ENCODE measurements at regions not wholly inside any gene's neighbourhood (a gene's known extent, or its start where the extent isn't known, plus 50 kb on each side); places are given as distances from the start of the nearest gene placed in this dataset.
"Not testable (repeated sequence)": the region's sequence is repeated elsewhere in the genome, so short reads cannot be mapped to it uniquely, and the experiment has no call there.

DNA sequence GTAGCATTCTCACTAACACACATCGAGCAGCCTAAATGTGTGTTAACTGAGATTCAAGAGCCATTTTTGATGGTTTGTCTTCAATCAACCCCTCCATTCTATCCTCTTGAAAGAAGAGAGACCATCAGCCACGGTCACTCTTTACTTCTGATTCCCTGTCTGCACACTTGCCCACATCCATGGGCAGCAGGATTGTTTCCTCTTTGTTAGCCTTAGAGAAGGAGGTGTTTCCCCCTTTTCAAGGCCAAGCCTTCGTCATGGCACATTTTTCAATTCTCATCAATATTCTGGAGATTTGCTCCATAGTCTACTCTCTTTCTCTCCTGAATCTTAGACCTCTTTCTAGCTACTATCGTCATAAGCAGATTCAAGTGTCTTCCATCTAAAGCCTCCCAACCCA lies 522.4 kb upstream of the NAALADL2 start:
- DNase-seq: no peak

DNA sequence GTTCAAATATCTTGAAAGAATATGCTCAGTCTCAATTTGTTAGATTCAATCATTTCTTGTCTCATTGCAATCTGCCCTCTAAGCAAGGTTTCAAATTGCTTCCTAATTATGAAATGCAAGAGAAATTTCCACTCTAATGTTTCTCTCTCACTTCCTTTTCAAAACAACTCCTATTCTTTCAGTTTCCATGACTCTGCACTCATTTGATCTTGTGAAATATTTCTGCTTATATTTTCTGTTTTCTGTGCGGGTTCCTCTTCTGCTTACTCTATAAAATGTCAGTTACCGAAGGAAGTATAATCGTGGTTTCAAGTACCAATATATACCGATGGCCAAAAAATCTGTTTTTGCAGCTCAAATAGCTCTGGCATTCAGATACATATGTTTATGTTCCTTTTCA lies 521.9 kb upstream of the NAALADL2 start:
- no peak for DNase-seq

DNA sequence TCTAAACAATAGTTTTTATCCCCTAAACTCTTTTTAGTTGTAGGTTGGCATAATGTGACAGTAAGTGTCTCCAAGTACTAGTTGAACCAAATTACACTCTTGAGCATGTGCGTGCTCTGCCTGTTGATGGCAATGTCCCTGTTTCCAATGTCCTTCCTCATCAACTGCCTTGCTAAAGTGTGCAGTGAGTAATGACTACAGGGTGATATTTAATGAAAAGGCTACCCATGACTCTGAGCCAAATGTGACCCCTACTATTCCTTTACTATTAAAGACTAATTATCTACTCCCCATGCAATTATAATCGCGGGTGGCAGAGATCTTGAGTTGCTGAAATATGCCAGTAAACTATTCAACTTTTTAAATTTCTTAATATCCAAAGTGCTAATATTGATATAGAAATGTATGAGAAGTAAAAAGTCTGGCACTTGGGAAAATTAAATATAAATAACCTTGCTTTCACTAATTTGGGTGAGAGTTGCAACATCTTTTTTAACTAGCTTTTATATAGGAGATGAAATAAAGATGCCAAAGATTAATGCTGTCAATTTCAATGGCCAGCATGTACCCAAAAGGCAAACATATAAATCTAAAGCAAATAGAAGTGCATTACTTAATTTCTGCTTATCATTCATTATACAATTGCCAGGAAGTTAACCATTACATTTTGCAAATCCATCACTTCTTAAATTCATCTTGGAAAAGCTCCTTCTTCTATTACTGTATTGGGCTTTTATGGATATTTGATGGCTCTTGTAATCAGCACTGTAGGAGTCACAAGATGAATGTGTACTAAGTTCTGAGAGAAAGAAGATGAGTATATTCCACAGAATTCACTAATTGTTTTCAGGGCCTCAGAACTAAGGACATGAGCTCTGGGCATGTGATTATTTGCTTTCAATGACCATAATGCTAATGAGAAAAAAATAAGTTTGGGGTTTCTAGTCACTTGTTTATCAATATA lies 518.2 kb upstream of the NAALADL2 start:
- DNase-seq: no peak

DNA sequence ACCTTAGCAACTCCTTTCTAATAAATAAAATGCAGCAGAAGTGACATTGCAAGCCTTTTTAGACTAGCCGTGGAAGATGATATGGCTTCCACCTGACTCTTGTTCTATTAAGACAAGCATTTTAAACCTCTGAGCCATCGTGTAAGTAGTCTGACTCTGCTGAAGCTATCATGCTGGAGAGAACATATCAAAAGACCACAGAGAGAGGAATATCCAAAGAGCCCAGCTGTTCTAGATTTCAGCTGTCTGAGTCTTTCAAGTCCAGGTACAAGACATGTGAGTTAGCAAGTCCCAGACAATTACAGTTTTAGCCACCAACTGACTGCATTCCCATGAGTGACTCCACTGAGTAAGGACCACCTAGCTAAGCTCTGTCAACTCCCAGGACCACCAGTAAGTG lies 517.0 kb upstream of the NAALADL2 start:
- DNase-seq: no peak

DNA sequence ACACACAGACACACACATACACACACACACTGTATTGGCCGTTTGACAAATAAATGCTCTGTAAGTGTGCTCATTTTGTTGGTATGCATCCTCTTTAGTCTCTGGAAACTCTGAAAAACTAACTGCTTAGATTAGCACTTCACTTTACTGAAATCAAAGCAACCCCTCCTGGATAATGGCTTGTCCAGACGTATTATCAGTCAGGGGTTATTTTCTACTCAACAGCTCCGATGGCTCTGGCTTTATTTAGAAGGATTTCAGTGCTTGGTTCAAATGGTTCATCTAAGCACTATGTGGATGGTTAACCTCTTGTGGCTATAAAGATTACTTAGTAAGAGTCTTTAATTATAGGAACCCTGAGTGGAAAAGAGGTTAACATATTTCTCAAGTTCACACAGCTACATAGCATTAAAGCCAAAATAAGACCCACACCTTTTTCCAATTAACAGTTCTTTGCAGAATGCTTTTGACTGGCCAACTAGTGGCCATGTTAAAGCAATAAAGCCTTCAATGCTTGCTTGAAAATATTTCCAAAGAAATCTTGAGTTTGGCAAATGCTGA lies 516.1 kb upstream of the NAALADL2 start:
- no peak for DNase-seq

DNA sequence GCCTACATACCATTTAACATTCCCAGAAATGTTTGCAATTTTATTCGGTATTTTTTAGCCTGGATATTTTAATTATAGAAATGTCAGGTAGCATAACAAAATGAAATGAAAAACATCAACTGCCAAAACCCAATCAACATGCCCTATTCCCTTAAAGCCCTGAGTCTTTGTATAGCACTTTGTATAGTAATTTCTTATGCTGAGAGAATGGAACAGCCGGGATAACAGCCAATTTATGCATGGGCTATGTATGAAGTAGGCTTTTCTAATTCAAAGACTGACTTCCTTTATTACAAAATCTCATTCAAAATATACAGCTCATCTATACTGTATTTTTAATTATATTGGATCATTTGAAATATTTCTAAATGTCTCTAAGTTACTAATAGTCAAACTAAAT lies 513.0 kb upstream of the NAALADL2 start:
- no peak for DNase-seq

DNA sequence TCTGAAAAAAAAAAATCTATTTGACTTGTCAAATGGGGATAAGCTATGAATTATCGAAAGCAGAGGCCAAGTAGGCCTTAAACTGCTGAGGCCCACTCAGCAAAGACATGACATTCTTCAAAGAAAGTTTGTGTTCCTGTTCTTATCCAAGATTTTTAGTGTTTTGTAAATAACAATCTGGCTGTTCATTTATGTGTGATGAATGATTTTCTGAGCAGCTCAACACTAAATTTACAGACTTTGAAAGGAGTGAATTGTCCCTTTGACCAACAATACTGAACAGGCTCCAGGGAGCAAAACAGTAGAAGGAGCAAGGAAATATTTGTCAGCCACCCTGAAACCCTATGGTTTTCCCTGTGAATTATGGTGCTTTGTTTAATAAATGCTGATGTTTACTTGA lies 512.6 kb upstream of the NAALADL2 start:
- no peak for DNase-seq

DNA sequence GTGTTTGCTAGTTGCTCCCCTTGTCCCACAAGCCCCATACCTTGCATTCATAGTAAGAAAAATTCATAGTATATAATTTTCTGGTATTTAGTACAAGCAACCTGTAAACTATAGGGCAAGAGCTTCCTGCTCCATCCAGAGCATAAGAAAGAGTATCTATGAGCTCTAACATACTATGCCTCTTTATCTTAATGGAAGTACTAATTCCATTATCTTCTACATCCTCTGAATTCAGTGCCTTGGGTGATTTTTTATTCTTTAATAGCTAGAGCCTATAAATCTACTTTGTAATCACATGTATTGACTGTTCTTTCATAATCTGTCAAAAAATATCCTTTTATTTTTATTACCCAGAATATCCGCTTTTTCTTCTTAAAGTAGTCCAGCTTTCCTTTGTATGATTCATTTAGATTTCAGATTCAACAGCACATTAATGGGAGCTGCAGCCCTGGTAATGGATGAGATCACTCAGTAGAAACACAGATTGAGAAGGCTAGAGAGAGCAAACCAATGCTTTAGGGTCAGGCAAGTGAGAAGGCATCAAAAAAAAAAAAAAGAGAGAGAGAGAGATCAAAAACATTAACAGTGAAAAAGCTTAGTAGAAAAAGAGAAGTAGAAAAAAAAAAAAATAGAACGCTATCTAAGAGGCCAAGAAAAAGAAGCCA lies 511.5 kb upstream of the NAALADL2 start:
- DNase-seq: no peak

DNA sequence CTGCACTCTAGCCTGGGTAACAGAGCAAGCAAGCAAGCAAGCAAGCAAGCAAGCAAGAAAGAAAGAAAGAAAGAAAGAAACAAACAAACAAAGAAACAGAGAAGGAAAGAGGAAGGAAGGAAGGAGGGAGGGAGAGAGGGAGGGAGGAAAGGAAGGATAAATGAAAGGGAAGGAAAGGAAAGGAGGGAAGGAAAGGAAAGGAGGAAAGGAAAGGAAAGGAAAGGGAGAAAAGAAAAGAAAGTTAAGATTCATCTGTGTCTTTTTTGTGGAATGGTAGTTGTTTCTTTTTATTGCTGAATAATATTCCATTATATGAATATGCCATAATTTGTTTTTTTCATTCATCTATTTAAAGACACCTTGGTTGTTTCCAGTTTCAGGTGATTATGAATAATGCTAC lies 506.9 kb upstream of the NAALADL2 start:
- no peak for DNase-seq

DNA sequence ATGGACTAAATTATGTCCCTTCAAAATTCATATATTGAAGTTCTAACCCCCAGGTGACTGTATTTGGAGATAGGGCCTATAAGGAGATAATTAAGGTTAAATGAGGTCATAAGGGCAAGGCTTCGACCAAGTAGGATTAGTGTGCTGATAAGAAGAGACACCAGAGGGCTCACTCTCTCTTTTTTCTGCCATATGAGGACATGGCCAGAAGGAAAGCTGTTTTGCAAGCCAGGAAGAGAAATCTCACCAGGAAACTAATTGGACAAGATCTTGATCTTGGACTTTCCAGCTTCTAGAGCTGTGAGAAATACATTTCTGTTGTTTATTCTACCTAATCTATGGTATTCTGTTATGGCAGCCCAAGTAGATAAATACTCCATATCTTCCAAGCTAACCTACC lies 503.6 kb upstream of the NAALADL2 start:
- DNase-seq: no peak

DNA sequence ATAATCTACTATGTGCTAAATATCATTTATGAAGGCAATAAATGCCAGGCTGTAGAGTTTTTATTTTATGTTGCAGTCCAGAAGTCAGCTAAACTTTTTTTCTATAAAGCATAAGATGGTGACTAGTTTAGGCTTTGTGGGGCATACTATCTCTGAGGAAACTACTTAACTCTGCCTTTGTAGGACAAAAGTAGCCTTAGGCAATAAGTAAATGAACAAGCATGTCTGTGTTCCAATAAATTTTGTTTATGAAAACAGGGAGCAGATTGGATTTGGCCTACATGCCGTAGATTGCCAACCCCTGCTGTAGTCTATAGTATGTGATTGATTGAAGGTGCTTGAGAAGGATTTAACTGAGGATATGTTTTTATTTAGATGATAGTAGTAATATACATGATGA lies 502.5 kb upstream of the NAALADL2 start:
- DNase-seq: no peak

DNA sequence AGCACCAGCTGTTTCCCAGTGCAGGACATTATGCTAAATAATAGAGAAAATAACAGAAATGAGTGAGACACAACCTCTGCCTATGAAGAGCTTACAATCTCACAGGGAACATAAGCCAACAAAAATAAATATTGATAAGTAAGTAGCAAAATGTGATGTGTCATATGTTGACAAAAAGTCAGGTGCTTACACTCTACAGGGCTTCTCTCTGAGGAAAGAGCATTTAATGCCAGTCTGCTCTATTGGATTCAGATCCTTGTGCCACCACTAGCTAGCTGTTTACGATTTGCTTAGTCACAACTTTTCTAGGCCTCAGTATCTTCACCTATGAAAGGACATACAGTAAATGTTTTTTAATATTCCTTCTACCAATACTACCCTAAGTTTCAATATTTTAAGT lies 500.9 kb upstream of the NAALADL2 start:
- no peak for DNase-seq

DNA sequence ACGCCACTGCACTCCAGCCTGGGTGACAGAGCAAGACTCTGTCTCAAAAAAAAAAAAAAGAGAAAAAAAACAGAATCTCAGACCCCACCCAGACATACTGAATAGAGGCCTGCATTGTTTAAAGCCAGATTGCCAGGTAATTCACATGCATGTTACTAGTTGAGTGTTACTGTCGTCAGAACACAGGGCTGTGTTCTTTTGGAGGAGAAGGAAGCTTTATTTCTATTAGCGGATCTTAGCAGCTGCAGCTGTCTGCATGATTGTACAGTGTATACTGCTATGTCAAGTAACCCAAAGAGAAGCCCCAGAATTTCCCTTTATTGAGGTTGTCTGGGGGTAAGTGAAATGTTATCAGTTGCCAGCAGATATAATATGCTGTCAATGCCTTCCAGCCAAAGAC lies 496.6 kb upstream of the NAALADL2 start:
- DNase-seq: no peak

DNA sequence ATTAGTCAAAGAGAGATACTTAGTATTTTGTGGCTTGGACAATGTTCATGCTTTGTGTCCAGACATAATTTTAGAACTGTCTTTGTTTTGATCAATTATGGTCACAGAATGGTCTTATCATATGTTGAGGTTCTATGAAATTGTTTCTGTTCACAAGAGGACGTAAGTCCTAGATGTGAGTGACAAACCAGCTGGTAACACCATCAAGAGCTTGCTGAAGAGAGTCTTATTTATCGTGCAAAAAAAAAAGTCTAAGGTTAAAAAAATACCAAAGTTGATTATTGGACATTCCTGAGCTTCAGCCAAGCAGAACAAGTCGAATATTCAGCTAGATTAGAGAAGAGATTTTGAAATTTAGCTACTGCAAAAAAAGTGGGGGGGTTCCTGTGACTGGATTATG lies 495.9 kb upstream of the NAALADL2 start:
- no peak for DNase-seq

DNA sequence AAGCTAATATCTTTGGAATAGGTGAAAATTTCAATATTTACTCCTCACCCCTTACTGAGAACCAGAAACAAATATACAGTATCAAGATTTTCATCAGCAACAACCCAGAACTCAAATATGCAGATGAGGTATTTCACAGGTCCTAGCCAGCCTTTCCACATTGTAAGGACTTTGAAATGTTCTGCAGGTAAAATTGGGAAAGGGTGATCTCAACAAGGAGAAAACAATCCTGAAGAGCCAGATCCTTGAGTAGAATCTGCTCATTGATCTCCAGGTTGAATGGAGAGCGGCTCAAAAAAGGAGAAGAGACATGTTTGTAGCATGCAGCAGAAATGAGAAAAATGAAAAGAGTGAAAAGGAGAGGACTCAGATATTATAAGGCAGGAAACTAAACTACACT lies 493.3 kb upstream of the NAALADL2 start:
- no peak for DNase-seq

DNA sequence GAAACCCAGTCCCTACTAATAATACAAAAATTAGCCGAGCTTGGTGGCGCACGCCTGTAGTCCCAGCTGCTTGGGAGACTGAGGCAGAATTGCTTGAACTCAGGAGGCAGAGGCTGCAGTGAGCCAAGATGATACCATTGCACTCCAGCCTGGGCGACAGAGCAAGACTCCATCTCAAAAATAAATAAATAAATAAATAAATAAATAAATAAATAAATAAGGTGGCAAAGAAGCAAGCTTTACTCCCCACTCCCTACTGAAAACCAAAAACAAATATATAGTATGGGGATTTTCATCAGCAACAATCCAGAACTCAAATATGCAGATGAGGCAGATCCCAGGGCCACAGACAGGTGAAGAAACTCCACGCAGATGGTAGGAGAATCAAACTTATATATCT lies 492.2 kb upstream of the NAALADL2 start:
- not testable (repeated sequence) for DNase-seq

DNA sequence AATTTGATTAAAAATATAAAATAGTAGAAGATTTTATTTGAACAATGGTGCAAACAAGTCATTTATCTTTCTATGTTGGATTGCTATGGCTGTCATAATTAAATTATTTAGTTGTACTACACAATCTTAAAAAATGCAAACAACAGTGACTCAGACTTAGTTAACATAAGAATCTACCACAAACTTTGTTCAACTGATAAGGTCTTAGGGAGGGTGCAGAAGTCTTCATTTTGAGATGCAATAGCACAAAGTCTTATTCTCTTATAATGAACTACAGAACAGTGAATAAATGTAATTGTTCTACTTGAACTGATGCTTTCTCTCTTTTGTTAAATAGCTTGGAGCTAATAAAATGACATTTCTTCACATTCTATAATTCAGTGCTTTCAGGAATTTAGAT lies 482.8 kb upstream of the NAALADL2 start:
- no peak for DNase-seq

DNA sequence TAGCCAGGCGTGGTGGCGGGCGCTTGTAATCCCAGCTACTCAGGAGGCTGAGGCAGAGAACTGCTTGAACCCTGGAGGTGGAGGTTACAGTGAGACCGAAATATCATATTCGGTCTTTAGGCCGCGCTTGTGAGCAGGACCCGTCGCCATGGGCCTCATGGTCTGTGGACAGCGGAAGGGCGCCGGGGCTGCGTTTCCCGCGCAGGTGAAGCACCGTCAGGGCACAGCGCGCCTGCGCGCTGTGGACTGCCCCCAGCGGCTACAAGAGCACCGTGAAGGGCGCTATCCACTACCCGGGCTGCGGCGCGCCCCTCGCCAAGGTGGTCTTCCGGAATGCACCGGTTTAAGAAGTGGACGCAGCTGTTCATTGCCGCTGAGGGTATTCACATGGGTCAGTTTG lies 482.0 kb upstream of the NAALADL2 start:
- no peak for DNase-seq

DNA sequence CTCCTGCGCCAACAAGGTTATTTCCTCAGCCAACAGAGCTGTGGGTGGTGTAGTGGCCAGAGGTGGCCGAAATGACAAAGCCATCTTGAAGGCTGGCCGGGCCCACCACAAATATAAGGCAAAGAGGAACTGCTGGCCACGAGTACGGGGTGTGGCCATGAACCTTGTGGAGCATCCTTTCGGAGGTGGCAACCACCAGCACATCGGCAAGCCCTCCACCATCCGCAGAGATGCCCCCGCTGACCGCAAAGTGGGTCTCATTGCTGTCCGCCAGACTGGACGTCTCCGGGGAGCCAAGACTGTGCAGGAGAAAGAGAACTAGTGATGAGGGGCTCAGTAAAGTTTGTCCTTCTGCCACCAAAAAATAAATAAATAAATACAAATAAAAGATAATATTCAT lies 481.4 kb upstream of the NAALADL2 start:
- DNase-seq: no peak

DNA sequence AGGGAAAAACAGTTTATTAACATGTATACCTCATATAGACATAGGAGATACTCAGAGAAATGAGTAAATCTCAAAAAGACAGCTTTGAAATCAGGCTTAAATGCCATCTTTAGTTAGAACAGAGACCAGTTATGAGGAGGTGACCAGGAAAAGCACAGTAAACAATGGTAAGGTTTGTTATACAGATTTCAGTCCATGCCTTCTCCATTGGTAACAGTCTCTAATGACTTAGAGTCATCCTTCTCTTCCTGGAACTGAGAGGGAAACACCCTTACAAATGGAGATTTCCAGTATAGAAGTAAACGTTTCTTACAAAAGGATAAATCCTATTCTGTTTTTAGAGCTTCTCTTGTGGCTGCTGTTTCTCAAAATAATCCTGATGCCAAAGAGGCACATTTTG lies 476.3 kb upstream of the NAALADL2 start:
- no peak for DNase-seq

DNA sequence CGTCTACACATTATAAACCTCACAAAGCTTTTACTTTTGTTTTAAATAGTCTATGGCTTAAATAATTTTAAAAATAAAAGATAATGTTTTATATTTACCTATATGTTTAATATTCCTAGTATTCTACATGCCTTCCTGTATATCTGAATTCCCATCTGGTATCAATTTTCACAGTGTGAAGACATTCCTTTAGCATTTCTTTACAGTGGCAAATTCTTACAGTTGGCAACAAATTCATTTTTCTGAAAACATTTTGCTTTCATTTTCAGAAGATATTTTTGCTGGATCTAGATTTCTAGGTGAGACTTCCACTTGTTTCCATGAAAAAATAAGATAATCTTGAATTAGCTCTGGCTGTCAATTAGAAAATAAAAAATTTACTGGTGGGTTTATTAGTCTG lies 471.4 kb upstream of the NAALADL2 start:
- no peak for DNase-seq

DNA sequence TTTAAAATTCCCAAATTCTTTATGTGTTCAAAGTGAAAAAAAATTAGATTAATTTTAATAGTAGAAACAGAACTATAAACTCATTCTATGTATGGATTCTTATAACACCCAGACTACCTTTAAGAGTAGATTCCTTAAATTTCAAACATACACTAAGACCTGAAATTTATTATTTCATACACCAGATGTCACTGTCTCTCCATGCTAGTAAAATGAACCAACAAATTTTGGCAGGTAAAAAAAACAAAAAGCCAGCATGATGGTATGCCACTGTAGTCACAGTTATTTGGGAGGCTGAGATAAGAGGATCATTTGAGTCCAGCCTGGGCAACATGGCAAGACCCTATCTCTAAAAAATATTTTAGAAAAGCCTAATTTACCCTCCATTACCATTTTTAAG lies 461.3 kb upstream of the NAALADL2 start:
- DNase-seq: no peak

DNA sequence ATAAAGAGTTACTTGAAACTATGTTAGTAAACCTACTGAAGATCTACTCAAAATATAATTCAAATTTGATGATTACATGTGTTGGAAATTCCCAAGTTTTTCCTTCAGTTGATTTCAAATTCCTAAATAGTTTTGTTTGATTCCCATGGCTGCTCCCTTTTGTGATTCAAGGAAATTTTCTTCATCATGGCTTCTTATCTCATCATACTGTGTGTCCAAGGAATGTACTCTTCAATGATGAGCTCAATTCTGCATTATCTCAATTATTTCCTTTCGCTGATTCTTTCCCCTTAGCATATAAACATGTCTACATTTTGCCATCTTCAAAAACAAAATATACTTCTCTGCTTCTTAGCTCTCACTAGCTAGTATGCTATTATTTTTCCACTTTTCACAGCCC lies 460.4 kb upstream of the NAALADL2 start:
- no peak for DNase-seq

DNA sequence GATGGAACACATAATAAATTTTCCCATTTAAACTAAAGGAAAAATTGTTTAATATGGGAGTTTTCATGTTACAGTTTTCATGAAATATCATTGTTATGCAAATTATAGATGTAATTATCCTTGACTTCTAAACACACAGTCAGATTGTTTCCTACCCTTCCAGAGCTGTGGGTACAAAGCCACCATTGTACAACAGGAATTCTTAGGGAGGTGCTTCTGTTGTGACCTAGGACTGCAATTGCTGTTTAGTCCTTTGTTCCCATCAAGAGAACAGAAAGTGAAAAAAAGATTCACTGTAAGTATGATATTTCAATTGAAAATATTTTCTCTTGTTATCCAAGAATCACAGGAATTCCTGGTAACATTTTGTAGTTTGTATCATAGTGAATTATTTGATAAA lies 455.3 kb upstream of the NAALADL2 start:
- no peak for DNase-seq
